KMS-11 (cell line): ENCODE measurements at regions not wholly inside any gene's neighbourhood (a gene's known extent, or its start where the extent isn't known, plus 50 kb on each side); places are given as distances from the start of the nearest gene placed in this dataset.
A peak's percentile ranks its signal among the peaks of the same experiment; 100 is the strongest.
"Not testable (repeated sequence)": the region's sequence is repeated elsewhere in the genome, so short reads cannot be mapped to it uniquely, and the experiment has no call there.

Source experiments
- H2AFZ ChIP-seq: fragments of 200-600 bp; sonication (generic); 2 replicates; pipeline ENCODE4 v1.6.1; 2016; ENCODE audit warnings: antibody characterized with exemption, mixed run types, low read depth
- H3K27ac ChIP-seq: fragments of 200-600 bp; sonication (generic); 2 replicates; pipeline ENCODE4 v1.6.1; 2016; ENCODE audit warnings: mild to moderate bottlenecking, mixed run types
- H3K27me3 ChIP-seq: fragments of 200-600 bp; sonication (generic); 2 replicates; pipeline ENCODE4 v1.6.1; 2017; ENCODE audit warnings: mild to moderate bottlenecking, low read depth, mixed run types, moderate library complexity; ENCODE audit not compliant: insufficient read depth
- H3K36me3 ChIP-seq: fragments of 200-600 bp; sonication (generic); 2 replicates; pipeline ENCODE4 v1.6.1; 2017; ENCODE audit warnings: mild to moderate bottlenecking, mixed run types; ENCODE audit not compliant: insufficient read depth
- H3K4me1 ChIP-seq: fragments of 200-600 bp; sonication (generic); 2 replicates; pipeline ENCODE4 v1.6.1; 2016; ENCODE audit warnings: mild to moderate bottlenecking, low read depth, mixed run types; ENCODE audit not compliant: poor library complexity, severe bottlenecking
- H3K4me2 ChIP-seq: fragments of 200-600 bp; sonication (generic); 2 replicates; pipeline ENCODE4 v1.7.0; 2016; ENCODE audit warnings: mild to moderate bottlenecking, mixed run types
- H3K4me3 ChIP-seq: fragments of 200-600 bp; sonication (generic); IDR thresholded peaks from 2 replicates; pipeline ENCODE4 v1.6.1; 2017; ENCODE audit warnings: low read depth, low read length, mixed read lengths; ENCODE audit not compliant: insufficient read depth
- H3K79me2 ChIP-seq: fragments of 200-600 bp; sonication (generic); 2 replicates; pipeline ENCODE4 v1.6.1; 2016; ENCODE audit warnings: low read depth, mixed run types; ENCODE audit not compliant: insufficient read depth
- H3K9ac ChIP-seq: fragments of 200-600 bp; sonication (generic); 2 replicates; pipeline ENCODE4 v1.6.1; 2016; ENCODE audit warnings: mild to moderate bottlenecking, mixed run types
- H4K20me1 ChIP-seq: fragments of 200-600 bp; sonication (generic); 2 replicates; pipeline ENCODE4 v1.6.1; 2016; ENCODE audit warnings: mild to moderate bottlenecking, mixed run types; ENCODE audit not compliant: insufficient read depth
- TF ChIP-seq, protein P1 (sequence below): fragments of 200-600 bp; sonication (generic); conservative IDR thresholded peaks from 2 replicates; pipeline ENCODE4 v1.6.1; 2017; ENCODE audit warnings: low read depth, mild to moderate bottlenecking, antibody characterized with exemption, low read length, moderate library complexity, mixed read lengths

DNA sequence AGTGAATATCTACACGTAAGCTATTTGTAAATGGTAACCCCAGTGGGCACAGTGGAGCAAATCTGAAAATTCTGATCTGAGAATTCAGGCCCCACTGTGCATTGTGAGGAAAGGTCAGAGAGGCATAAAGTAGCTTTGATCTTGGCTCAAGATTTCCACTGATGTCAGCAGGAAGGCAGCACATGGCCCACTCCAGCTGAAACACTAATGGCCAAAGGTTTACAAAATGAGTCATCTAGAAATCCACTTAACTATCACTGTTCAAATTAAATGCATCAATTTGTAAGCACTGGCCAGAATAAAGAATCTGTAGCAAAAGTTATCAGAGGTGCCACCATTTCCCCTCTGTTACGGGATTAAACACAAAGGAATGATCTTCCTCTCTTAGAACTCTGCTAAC, 191.6 kb downstream of the C9orf152 start:
- no peaks in the 10 kb centered on the region for H3K36me3 ChIP-seq
- H3K4me2 ChIP-seq, result no peak overlapping the region; the same call in 1 of the 2 replicates
- no peaks in the 10 kb centered on the region for H3K79me2 ChIP-seq
- TF ChIP-seq, protein P1, sequence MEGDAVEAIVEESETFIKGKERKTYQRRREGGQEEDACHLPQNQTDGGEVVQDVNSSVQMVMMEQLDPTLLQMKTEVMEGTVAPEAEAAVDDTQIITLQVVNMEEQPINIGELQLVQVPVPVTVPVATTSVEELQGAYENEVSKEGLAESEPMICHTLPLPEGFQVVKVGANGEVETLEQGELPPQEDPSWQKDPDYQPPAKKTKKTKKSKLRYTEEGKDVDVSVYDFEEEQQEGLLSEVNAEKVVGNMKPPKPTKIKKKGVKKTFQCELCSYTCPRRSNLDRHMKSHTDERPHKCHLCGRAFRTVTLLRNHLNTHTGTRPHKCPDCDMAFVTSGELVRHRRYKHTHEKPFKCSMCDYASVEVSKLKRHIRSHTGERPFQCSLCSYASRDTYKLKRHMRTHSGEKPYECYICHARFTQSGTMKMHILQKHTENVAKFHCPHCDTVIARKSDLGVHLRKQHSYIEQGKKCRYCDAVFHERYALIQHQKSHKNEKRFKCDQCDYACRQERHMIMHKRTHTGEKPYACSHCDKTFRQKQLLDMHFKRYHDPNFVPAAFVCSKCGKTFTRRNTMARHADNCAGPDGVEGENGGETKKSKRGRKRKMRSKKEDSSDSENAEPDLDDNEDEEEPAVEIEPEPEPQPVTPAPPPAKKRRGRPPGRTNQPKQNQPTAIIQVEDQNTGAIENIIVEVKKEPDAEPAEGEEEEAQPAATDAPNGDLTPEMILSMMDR, result no peak
- no peak overlapping the region for H3K4me3 ChIP-seq
- no peak overlapping the region for H3K27ac ChIP-seq
- no peak overlapping the region for H3K9ac ChIP-seq
- no peaks in the 10 kb centered on the region for H3K27me3 ChIP-seq
- H4K20me1 ChIP-seq, result no peaks in the 10 kb centered on the region
- H2AFZ ChIP-seq, result no peak overlapping the region
- H3K4me1 ChIP-seq, result peaks cover 7% of the 10 kb centered on the region

DNA sequence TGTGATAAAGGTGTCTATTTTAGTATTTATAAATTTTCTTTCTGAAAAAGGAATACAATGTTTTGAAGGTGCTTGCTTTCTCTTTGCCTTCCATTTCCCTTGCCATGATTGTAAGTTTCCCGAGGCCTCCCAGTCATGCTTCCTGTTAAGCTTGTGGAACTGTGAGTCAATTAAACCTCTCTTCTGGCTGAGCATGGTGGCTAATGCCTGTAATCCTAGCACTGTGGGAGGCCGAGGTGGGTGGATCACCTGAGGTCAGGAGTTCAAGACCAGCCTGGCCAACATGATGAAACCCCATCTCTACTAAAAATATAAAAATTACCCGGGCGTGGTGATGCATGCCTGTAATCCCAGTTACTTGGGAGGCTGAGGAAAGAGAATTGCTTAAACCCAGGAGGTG, 187.7 kb downstream of the C9orf152 start:
- H3K79me2 ChIP-seq, H3K4me2 ChIP-seq, H3K9ac ChIP-seq, H3K27me3 ChIP-seq, H3K36me3 ChIP-seq, H3K27ac ChIP-seq, H4K20me1 ChIP-seq, H3K4me3 ChIP-seq, H2AFZ ChIP-seq: not testable (repeated sequence)
- peaks cover 17% of the 10 kb centered on the region for H3K4me1 ChIP-seq

DNA sequence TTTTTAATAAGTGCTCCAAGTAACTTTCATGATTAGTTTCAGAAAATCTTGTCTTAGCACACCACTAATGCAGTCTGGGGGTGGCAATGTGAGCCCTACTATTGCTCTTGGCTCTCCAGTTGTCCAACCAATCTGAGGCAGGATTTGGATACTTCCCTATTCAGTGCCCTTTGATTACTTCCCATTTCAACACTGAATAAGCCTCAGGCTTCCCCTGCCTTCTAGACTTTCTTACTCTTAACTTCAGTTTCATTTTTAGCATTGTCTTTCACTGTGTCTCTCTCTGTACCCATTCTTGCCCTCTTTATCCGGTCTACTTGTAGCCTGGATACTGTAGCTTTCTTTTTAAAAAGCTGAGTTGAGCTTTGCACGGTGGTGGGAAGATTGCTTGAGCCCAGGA, 186.1 kb downstream of the C9orf152 start:
- peak overlapping the region; percentile 12; the same call in 1 of the 2 replicates for H2AFZ ChIP-seq
- H3K4me1 ChIP-seq, result peaks cover 10% of the 10 kb centered on the region
- no peaks in the 10 kb centered on the region for H3K27me3 ChIP-seq
- peak overlapping the region; percentile 2; the same call in 1 of the 2 replicates for H3K4me2 ChIP-seq
- H3K27ac ChIP-seq, result peak overlapping the region; percentile 4; the same call in 1 of the 2 replicates
- H3K9ac ChIP-seq, result no peak overlapping the region
- no peaks in the 10 kb centered on the region for H4K20me1 ChIP-seq
- no peak overlapping the region for H3K4me3 ChIP-seq
- no peaks in the 10 kb centered on the region for H3K79me2 ChIP-seq
- TF ChIP-seq, protein P1, result no peak
- H3K36me3 ChIP-seq, result no peaks in the 10 kb centered on the region

DNA sequence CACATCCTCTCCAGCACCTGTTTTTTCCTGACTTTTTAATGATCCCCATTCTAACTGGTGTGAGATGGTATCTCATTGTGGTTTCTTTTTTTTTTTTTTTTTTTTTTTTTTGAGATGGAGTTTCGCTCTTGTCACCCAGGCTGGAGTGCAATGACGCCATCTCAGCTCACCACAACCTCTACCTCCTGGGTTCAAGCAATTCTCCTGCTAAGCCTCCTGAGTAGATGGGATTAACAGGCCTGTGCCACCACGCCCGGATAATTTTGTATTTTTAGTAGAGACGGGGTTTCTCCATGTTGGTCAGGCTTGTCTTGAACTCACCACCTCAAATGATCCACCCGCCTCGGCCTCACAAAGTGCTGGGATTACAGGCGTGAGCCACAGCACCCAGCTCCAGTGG, 184.7 kb downstream of the C9orf152 start:
- H3K4me3 ChIP-seq, H3K9ac ChIP-seq, H3K36me3 ChIP-seq: not testable (repeated sequence)

DNA sequence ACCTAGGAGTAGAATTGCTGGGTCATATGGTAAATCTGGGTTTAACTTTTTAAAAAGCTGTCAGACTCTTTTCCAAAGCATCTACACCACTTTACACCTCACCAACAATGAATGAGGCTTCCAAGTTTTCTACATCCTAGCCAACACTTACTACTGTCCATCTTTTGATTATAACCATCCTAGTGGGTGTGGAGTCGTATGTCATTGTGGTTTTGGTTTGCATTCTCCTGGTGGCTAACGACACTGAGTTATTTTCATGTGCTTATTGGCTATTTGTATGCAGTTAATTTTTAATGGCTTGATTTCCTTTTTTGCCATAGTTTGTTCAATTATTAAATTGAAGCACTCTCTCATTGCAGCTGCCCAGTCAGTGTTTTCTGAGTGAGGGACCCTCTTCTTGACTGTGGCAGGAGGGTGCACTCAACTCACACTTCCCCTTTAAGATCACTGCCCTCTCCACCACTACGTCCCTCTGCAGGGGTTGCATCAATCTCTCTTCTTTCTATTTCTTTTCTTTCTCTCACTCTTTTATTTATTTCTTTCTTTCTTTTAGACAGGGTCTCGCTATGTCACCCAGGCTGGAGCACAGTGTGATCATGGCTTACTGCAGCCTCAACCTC, 182.3 kb downstream of the C9orf152 start:
- H3K27ac ChIP-seq, result no peak overlapping the region
- H3K36me3 ChIP-seq, result no peaks in the 10 kb centered on the region
- H3K4me3 ChIP-seq, result no peak overlapping the region
- H3K4me2 ChIP-seq, result no peak overlapping the region
- H3K4me1 ChIP-seq, result peaks cover 10% of the 10 kb centered on the region
- TF ChIP-seq, protein P1, result no peak
- no peaks in the 10 kb centered on the region for H3K27me3 ChIP-seq
- H2AFZ ChIP-seq, result no peak overlapping the region
- H3K79me2 ChIP-seq, result no peaks in the 10 kb centered on the region
- no peak overlapping the region for H3K9ac ChIP-seq
- no peaks in the 10 kb centered on the region for H4K20me1 ChIP-seq

More for the DNA sequence above, 184.7 kb downstream of the C9orf152 start:
- H2AFZ ChIP-seq, H3K27ac ChIP-seq, H3K79me2 ChIP-seq, H3K27me3 ChIP-seq, H3K4me2 ChIP-seq, H4K20me1 ChIP-seq: not testable (repeated sequence)
- peaks cover 10% of the 10 kb centered on the region for H3K4me1 ChIP-seq
